ENCODE measurements at regions not wholly inside any gene's neighbourhood (a gene's known extent, or its start where the extent isn't known, plus 50 kb on each side); places are given as distances from the start of the nearest gene placed in this dataset.

DNA sequence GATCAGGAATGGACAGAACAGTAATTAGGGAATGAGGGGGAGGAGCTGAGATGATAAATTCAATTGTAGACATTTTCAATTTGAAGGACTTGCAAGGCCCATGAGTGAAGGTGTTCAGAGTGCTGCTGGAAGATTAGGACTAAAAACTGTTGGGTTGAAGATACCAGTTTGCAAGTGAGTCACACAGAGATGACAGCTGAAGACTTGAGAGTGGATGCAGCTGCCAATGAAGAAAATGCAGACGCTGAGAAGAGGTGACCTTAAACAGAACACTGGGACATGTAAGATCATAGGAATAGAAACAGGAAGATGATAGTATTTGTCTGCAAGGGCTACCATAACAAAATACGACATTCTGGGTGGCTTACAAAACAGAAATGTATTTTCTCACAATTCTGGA lies 1716.5 kb upstream of the SLC10A2 start:
- DNase-seq = no peak
- 58 to 73% (median 63%) methylated on average over 2 of the region's 2 CpGs for WGBS, 4 donors
- Histone ChIP-seq H3K9me3 (replicated peaks in 1 of 3) (no peaks in the 10 kb centered on the region), H3K4me1 (replicated peaks in 1 of 2) (no peaks in the 10 kb centered on the region), H3K27me3 (peaks cover 3% of the 10 kb centered on the region), H3K36me3 (replicated peaks in 1 of 2) (no peaks in the 10 kb centered on the region), H3K4me3 (no peak overlapping the region), H3K27ac (no peak overlapping the region)
- TF ChIP-seq, protein P1, sequence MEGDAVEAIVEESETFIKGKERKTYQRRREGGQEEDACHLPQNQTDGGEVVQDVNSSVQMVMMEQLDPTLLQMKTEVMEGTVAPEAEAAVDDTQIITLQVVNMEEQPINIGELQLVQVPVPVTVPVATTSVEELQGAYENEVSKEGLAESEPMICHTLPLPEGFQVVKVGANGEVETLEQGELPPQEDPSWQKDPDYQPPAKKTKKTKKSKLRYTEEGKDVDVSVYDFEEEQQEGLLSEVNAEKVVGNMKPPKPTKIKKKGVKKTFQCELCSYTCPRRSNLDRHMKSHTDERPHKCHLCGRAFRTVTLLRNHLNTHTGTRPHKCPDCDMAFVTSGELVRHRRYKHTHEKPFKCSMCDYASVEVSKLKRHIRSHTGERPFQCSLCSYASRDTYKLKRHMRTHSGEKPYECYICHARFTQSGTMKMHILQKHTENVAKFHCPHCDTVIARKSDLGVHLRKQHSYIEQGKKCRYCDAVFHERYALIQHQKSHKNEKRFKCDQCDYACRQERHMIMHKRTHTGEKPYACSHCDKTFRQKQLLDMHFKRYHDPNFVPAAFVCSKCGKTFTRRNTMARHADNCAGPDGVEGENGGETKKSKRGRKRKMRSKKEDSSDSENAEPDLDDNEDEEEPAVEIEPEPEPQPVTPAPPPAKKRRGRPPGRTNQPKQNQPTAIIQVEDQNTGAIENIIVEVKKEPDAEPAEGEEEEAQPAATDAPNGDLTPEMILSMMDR (IDR thresholded peaks at IDR 0.05) = no peak
- TF ChIP-seq POLR2A (IDR thresholded peaks at IDR 0.05) = no peak
- intact Hi-C loops (cut with DNase I) = no loop called here

- intact Hi-C loops (cut with DNase I) = no loop called here
- WGBS, 4 donors = 64 to 73% (median 70%) methylated on average over 4 of the region's 4 CpGs
- H3K27me3 ChIP-seq = peaks cover 3% of the 10 kb centered on the region
- H3K4me3 ChIP-seq = no peak overlapping the region
- no peaks in the 10 kb centered on the region for H3K9me3 ChIP-seq (replicated peaks in 1 of 3)
- no peaks in the 10 kb centered on the region for H3K36me3 ChIP-seq (replicated peaks in 1 of 2)
- no peak overlapping the region for H3K27ac ChIP-seq
- no peak for TF ChIP-seq POLR2A (IDR thresholded peaks at IDR 0.05)
- TF ChIP-seq, protein P1 (IDR thresholded peaks at IDR 0.05) = no peak
- no peaks in the 10 kb centered on the region for H3K4me1 ChIP-seq (replicated peaks in 1 of 2)
- DNase-seq = no peak
Measured at GRCh38 chr13:104779311-104779993, 1713.2 kb upstream of the SLC10A2 start.

- no peaks in the 10 kb centered on the region for H3K4me1 ChIP-seq (replicated peaks in 1 of 2)
- intact Hi-C loops (cut with DNase I) = no loop called here
- H3K9me3 ChIP-seq (replicated peaks in 1 of 3) = no peaks in the 10 kb centered on the region
- no peak overlapping the region for H3K27ac ChIP-seq
- no peak overlapping the region for H3K4me3 ChIP-seq
- 45 to 55% (median 49%) methylated on average over 2 of the region's 2 CpGs for WGBS, 4 donors
- TF ChIP-seq, protein P1 (IDR thresholded peaks at IDR 0.05) = peak; percentile 34 to 65 (median 48)
- TF ChIP-seq POLR2A (IDR thresholded peaks at IDR 0.05) = no peak
- DNase-seq = no peak
- H3K36me3 ChIP-seq (replicated peaks in 1 of 2) = no peaks in the 10 kb centered on the region
- H3K27me3 ChIP-seq = no peaks in the 10 kb centered on the region
Measured at GRCh38 chr13:104773775-104774174, 1707.6 kb upstream of the SLC10A2 start.

- TF ChIP-seq POLR2A (IDR thresholded peaks at IDR 0.05) = no peak
- TF ChIP-seq, protein P1 (IDR thresholded peaks at IDR 0.05) = no peak
- Histone ChIP-seq H3K36me3 (replicated peaks in 1 of 2) (no peaks in the 10 kb centered on the region), H3K27ac (no peak overlapping the region), H3K4me1 (replicated peaks in 1 of 2) (no peaks in the 10 kb centered on the region), H3K27me3 (no peaks in the 10 kb centered on the region), H3K4me3 (no peak overlapping the region), H3K9me3 (replicated peaks in 1 of 3) (no peaks in the 10 kb centered on the region)
- intact Hi-C loops (cut with DNase I) = no loop called here
- DNase-seq = no peak
- whole genome bisulfite sequencing, 4 donors = 64 to 79% (median 74%) methylated on average over 4 of the region's 4 CpGs
Measured at GRCh38 chr13:104769545-104769944, 1703.3 kb upstream of the SLC10A2 start.
